HG03060 (cell line): ENCODE measurements at regions not wholly inside any gene's neighbourhood (a gene's known extent, or its start where the extent isn't known, plus 50 kb on each side); places are given as distances from the start of the nearest gene placed in this dataset.

Experiments
- ATAC-seq: cut with Tn5 transposase; IDR thresholded peaks from one replicate; pipeline ENCODE4 v1.9.1; 2021; ENCODE audit warnings: low read depth, moderate number of reproducible peaks; ENCODE audit not compliant: unreplicated experiment

DNA sequence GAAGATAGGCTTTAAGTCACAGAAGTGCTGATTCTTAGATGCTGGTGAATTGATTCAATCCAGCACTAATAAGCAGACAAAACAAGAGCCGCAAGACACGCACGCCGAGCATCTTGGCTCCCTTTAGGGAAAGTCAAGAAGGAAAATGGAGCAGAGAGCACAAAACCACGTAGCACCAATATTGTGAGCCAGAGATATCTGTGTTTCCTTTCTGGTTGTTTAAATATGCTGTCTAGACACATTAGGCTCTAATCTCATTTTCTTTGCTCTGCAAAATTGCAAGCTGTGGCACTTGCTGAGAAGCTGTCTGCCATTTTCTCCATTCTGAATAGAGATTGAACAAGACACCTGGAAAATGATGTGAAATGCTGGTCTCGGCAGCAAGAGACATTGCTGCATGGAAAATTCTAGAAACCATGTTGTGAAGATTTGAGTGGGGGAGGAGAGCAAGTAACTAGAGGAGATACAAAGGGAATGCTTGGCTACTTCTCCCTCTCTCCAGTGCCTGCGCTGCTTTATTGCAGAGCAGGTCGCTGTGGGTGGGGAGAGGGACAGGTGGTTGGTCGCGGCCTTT is 336.3 kb downstream of the MED10 start:
- no peak for ATAC-seq

- ATAC-seq: no peak
Measured at GRCh38 chr5:6039111-6039510, 339.2 kb downstream of the MED10 start.

- ATAC-seq: no peak
Measured at GRCh38 chr5:6036006-6036405, 342.3 kb downstream of the MED10 start.

GRCh38 chr5:6029811-6030271 is 348.5 kb downstream of the MED10 start:
- no peak for ATAC-seq

- no peak for ATAC-seq
Measured at GRCh38 chr5:6026766-6027406, 351.5 kb downstream of the MED10 start.

DNA sequence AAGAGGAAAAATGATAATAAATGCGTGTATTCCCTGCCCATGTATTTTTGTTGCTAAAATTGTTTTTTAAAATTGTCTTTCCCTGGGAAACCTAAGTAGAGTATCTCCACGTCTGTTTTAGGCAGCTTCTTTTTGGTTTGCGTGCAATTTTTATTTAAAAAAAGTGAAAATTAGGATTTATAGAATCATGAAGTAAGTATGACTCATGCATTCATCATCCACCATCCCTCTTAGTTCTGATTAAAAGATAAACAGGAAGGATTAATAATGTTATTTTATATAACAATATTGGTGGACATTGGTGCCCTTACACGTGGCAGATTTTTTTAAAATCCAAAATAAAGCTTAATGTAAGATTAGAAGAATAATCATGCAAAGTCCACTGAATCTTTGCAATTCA is 358.7 kb downstream of the MED10 start:
- no peak for ATAC-seq

DNA sequence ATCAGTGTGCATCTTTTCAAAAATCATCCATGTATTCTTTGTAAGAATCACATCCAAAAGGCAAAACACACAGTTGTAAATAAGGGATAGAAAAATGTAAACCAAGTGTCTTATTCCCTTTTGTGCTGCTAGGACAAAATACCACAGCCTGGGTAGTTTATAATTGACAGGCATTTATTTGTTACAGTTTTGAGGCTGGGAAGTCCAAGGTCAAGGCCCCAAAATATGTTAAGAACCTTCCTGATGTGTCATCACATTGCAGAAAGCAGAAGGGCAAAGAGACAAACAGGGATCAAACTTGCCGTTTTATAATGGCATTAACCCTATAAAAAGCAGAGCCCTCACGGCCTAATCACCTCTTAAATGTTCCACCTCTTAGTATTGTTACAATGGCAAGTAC is 364.8 kb downstream of the MED10 start:
- ATAC-seq: no peak

DNA sequence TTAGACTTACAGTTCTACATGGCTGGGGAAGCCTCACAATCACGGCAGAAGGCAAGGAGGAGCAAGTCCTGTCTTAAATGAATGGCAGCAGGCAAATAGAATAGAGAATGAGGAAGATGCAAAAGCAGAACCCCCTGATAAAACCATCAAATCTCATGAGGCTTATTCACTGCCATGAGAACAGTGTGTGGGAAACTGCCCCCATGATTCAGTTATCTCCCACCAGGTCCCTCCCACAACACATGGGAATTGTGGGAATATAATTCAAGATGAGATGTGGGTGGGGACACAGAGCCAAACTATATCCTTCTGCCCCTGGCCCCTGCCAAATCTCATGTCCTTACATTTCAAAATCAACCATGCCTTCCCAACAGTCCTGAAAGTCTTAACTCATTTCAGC is 367.1 kb downstream of the MED10 start:
- no peak for ATAC-seq

- no peak for ATAC-seq
Measured at GRCh38 chr5:6006838-6007314, 371.5 kb downstream of the MED10 start.

- ATAC-seq: no peak
Measured at GRCh38 chr5:6003040-6003825, 375.1 kb downstream of the MED10 start.

DNA sequence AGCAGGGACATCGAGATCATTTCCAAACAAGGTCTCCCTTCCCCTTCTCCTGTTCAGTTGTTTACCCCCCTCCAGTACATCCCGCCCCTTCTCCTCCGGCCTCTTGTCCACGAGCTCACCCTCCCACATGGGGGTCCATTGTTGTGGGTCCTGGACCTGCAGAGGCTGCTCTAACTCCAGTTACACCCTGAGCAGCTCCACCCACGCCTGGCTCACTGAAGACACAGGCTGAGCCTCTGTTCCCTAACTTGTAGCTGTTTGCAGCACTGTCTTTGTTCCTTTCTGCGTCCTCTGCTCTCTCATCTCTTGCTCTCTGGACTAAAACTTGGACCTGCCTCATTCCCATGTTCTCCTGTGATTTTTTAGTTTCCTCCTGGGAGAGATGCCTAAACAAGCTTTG is 377.5 kb downstream of the MED10 start:
- no peak for ATAC-seq

DNA sequence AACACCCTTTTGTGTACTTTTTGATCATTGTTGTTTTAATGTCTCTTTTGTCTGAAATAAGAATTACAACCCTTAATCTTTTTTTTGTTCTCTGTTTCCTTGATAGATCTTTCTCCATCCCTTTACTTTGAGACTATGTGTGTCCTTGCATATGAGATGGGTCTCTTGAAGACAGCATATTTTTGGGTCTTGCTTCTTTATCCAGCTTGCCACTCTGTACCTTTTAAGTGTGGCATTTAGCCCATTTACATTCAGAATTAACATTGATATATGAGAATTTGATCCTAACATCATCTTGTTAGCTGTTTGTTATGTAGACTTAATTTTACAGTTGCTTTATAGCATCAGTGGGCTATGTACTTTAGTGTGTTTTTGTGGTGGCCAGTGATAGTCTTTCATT is 382.5 kb downstream of the MED10 start:
- no peak for ATAC-seq

GRCh38 chr5:5986492-5987178 is 391.7 kb downstream of the MED10 start:
- no peak for ATAC-seq

GRCh38 chr5:5985332-5985731 is 393.0 kb downstream of the MED10 start:
- no peak for ATAC-seq

DNA sequence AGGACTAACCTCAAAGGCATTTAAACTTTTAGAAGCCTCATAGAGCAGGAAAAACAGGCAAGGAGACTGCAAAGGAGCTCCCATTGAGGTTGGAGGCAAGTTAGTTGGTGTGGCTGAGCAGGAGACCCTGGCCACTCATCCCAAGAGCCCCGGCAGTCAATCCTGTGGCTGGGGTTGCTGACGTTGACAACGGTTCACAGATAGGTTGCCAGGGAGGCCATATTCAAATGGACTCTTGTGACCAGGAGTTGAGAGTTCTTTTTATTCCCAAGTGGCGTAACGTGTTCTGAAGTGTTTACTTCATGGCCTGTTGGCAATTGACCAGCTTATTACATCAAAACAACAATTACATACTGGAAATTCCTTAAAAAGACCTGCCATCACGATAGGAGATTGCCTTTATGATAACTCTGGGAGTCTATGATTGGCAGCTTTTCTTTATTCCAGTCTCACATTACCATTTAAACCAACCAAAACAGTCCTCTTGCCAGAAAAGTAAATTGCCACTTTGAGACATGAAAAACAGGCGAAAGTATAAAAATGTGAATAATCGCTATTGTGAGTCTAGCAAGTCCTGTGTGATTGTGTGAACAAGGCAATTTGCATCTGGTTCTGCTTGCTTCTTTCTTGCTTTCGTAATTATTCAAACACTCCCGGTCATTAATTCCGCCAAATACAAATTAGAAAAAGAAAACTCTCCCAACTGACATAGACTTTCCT is 394.9 kb downstream of the MED10 start:
- ATAC-seq: no peak

- no peak for ATAC-seq
Measured at GRCh38 chr5:5981562-5981961, 396.8 kb downstream of the MED10 start.

DNA sequence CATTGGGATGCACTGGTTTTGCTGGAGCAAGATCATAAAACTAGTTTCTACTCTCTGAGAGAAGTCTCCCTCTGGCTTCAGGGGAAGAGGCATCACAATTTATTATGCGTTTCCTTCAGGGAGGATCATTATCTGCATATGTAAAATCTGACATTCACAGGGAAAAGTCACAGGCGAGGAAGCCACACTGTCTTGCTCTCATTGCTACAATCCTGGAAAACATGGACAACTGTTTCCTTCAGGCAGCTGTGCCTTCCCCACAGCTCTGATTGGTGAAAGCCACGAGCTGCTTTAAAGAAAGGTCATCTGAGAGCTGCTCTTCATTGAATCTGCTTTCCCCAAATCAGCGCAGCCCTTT is 397.8 kb downstream of the MED10 start:
- ATAC-seq: no peak

GRCh38 chr5:5979761-5980537 is 398.4 kb downstream of the MED10 start:
- ATAC-seq: no peak

DNA sequence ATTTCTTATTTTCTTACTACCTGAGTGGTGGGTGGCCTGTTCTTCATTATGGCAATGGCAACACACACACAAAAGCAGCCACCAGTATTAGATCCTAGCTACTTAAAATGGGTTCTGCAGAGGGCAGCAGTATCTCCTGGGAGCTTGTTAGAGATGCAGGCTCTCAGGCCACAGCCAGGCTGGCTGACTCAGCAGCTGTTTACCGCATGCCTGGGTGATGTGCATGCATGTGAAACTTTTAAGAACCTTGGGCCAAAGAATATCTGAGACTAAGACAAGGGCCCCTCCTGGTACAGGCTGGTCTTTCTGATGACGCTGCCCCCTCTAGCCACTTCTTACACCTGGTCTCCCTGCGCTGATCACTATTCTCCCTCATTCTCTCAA is 399.0 kb downstream of the MED10 start:
- ATAC-seq: no peak
